GM20000 (cell line): ENCODE measurements at regions not wholly inside any gene's neighbourhood (a gene's known extent, or its start where the extent isn't known, plus 50 kb on each side); places are given as distances from the start of the nearest gene placed in this dataset.
"Not testable (repeated sequence)": the region's sequence is repeated elsewhere in the genome, so short reads cannot be mapped to it uniquely, and the experiment has no call there.

Experiments
- DNase-seq: peaks from one replicate; pipeline ENCODE4 v3.0.0; 2012; ENCODE audit warnings: low spot score
- TF ChIP-seq, protein P1 (sequence below): IDR thresholded peaks from 2 replicates; pipeline ENCODE4 v1.5.1; 2012; ENCODE audit warnings: mild to moderate bottlenecking, control low read depth; ENCODE audit errors: extremely low read depth, missing control alignments

DNA sequence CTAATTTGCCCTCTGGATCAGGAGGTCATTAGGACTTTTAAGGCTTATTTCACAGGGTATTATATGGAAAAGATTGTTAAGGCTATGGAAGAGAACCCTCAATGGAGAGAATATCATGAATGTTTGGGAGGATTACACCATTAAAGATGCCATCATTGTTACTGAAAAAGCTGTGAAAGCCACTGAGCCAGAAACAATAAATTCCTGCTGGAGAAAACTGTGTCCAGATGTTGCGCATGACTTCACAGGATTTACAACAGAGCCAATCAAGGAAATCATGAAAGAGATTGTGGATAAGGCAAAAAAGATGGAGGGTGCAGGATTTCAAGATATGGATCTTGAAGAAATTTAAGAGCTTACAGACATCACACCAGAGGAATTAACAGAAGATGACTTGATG lies 798.3 kb upstream of the SLC35B3 start:
- DNase-seq: no peak
- TF ChIP-seq, protein P1, sequence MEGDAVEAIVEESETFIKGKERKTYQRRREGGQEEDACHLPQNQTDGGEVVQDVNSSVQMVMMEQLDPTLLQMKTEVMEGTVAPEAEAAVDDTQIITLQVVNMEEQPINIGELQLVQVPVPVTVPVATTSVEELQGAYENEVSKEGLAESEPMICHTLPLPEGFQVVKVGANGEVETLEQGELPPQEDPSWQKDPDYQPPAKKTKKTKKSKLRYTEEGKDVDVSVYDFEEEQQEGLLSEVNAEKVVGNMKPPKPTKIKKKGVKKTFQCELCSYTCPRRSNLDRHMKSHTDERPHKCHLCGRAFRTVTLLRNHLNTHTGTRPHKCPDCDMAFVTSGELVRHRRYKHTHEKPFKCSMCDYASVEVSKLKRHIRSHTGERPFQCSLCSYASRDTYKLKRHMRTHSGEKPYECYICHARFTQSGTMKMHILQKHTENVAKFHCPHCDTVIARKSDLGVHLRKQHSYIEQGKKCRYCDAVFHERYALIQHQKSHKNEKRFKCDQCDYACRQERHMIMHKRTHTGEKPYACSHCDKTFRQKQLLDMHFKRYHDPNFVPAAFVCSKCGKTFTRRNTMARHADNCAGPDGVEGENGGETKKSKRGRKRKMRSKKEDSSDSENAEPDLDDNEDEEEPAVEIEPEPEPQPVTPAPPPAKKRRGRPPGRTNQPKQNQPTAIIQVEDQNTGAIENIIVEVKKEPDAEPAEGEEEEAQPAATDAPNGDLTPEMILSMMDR: no peak

DNA sequence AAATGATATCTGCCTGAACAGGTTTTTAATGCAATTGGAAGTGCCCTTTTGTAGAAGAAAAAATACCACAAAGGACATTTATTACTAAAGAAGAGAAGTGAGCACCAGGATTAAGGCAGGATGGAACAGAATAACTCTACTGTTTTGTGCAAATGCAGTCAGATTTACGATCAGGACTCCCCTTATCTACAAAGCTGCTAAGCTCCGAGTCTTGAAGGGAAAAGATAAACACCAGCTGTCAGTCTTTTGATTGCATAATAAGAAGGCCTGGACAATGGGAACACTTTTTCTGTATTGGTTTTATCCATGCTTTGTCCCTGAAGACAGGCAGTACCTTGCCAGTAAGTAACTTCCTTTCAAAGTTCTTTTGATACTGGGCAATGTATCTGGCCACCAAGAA lies 797.9 kb upstream of the SLC35B3 start:
- TF ChIP-seq, protein P1: no peak
- DNase-seq: no peak

DNA sequence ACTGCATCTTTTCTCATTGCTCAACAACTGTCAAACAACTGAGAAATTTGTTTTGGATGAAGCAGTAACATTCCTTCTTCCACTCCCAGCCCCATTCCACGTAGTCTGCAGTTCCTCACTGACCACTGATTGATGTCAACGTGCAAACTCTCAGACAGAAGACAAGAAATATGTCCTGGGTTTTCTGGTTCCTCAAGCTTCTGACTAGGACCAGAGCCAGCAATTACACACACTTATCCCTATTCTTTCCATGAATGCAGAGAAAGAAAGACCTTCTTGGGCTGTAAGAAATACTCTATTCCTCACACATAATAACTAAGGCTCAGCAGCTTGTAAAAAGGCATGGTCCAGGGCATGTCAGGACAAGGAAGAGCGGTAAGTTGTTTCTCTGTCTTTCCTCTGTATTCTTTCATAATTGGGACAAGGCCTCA lies 790.1 kb upstream of the SLC35B3 start:
- no peak for DNase-seq
- TF ChIP-seq, protein P1: no peak

DNA sequence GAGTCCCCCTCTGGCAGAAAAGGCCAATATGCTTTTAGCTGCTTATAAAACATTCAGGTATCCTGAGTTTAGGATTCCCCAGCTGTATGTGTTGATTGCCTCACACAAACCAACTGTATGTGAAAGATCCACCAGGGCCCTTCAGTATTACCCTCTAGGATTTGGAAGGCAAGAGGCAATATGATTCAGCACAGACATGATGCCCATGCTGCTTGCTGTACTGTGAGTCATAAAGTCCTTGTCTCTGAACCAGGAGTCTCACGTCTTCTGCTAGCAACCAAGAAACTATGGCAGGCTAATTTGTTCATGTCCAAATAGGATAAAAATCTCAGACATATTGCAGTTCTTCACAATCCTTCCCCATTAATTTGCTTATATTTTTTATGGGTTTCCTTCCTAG lies 789.2 kb upstream of the SLC35B3 start:
- TF ChIP-seq, protein P1: no peak
- DNase-seq: no peak

DNA sequence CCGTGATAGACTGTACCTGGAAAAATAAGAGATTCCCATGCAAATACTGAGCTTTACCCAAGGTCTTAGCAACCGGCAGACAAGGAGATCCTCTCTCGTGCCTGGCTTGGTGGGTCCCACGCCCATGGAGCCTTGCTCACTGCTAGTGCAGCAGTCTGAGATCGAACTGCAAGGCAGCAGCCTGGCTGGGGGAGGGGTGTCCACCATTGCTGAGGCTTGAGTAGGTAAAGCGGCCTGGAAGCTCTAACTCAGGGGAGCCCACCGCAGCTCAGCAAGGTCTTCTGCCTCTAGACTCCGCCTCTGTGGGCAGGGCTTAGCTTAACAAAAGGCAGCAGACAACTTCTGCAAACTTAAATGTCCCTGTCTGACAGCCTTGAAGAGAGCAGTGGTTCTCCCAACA lies 778.4 kb upstream of the SLC35B3 start:
- not testable (repeated sequence) for DNase-seq

DNA sequence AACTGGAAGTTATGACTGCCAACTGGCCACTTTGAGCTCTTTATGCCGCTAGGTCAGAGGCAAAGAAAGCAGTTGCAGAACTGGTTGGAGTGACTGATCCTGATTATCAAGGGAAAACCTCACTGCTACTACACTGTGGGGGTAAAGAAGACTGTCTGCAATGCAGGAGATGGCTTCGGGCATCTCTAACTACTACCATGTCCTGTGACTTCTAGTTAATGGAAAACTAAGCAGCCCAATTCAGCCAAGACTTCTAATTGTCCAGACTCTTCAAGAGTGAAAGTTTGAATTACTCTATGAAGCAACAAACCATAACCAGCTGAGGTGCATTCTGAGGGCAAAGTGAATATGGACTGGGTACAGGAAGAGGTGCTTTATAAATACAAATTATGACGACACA lies 773.6 kb upstream of the SLC35B3 start:
- TF ChIP-seq, protein P1: no peak
- DNase-seq: no peak

DNA sequence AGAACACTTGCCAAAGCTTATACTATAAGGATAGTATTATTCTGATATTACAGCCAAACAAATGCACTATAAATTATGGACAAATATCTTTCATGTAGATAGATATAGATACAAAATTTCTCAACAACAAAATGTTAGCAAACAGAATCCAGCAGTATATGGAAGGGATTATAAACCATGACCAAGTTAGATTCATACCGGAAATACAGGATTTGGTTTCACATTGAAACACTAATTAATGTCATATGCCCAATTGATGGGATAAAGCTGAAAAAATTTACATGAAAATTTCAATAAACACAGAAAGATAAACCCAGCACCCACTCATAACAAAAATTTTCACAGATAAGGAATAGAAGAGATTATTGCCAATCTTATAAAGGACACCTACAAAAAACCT lies 770.3 kb upstream of the SLC35B3 start:
- TF ChIP-seq, protein P1: no peak
- no peak for DNase-seq

DNA sequence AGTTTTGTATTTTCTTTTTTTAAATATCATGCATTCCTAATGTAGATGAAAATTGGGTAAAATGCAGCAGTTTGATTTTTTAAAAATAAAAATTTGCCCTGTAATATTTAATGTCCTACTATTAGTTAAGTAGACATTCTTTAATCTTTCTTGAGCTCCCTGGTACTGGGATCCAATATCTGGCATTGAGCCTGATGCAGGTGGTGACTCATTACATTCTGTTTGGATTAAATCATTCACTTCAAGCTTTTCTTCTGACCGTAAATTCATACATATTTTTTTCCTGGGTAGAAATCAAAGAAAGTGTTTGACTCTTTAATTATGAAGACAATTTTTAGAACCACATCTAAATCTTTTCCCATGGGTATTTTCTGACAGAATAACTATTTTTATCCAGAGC lies 768.8 kb upstream of the SLC35B3 start:
- no peak for DNase-seq
- TF ChIP-seq, protein P1: no peak
